K562 (cell line): ENCODE measurements at regions not wholly inside any gene's neighbourhood (a gene's known extent, or its start where the extent isn't known, plus 50 kb on each side); places are given as distances from the start of the nearest gene placed in this dataset.

Experiments used
- ATAC-seq: fragments of 200-7000 bp; cut with Tn5 transposase; 3 replicates; pipeline ENCODE4 v1.9.1; 2020; ENCODE audit warnings: moderate library complexity
- BruUV-seq: library from RNA; stranded (reverse); fragments of 400-500 nt; replicated peaks from 2 replicates; lab custom pipeline; 2021; lab: Mats Ljungman, UMichigan
- CTCF ChIA-PET: fragments of 300-600 bp; formaldehyde crosslinking; extraction: SDS; loops from one replicate; lab custom pipeline; 2021; ENCODE audit warnings: low intra/inter-chr PET ratio; lab: Yijun Ruan, JAX
- POLR2A ChIA-PET: fragments of 300-600, 350-650 bp; sonication (Branson Sonifier 250); formaldehyde crosslinking; extraction: SDS; loops from one replicate; lab custom pipeline; 2021; ENCODE audit warnings: antibody characterized with exemption, inconsistent platforms; lab: Yijun Ruan, JAX
- DNase-seq, 4 experiments: peaks; one replicate each; pipeline versions ENCODE4 v3.0.0 to v3.0.0-alpha.2; 2011 to 2018; ENCODE audit warnings: low spot score in 3 of 4, mixed read lengths in 3 of 4; ENCODE audit errors: extremely low read depth in 1 of 4
- FAIRE-seq: peaks from 2 replicates; lab custom pipeline; 2011; peaks lifted over from hg19 to GRCh38; lab: Jason Lieb, UNC
- H2AFZ ChIP-seq: 2 replicates; pipeline ENCODE4 v1.6.0; 2011; ENCODE audit warnings: low read depth, low read length, control low read depth, inconsistent platforms
- H3K27ac ChIP-seq: fragments of 200-600 bp; 3 replicates; pipeline ENCODE4 v1.8.0; 2011; ENCODE audit warnings: low read depth, mild to moderate bottlenecking, control low read depth, inconsistent platforms, low read length, moderate library complexity, mixed read lengths; ENCODE audit errors: extremely low read depth
- H3K27me3 ChIP-seq, 2 experiments: fragments of 300-600 bp in 1 of 2; 2 replicates in 1 of 2; 3 replicates in 1 of 2; pipeline versions ENCODE4 v1.6.0 to v1.8.0; 2011; ENCODE audit warnings: inconsistent platforms in 2 of 2, low read length in 2 of 2, mild to moderate bottlenecking in 1 of 2, mixed read lengths in 1 of 2, moderate library complexity in 1 of 2; ENCODE audit not compliant: control insufficient read depth in 2 of 2, insufficient read depth in 2 of 2
- H3K36me3 ChIP-seq: fragments of 300-600 bp; 3 replicates; pipeline ENCODE4 v1.8.0; 2011; ENCODE audit warnings: mild to moderate bottlenecking, low read length, inconsistent platforms; ENCODE audit not compliant: control insufficient read depth, insufficient read depth
- H3K4me1 ChIP-seq, 2 experiments: fragments of 200-600 bp in 1 of 2; replicated peaks in 1 of 2; 2 replicates in 1 of 2; 3 replicates in 1 of 2; pipeline versions ENCODE4 v1.5.1 to v1.8.0; 2011; ENCODE audit warnings: inconsistent platforms in 2 of 2, low read length in 2 of 2, mild to moderate bottlenecking in 1 of 2, mixed read lengths in 1 of 2, moderate library complexity in 1 of 2; ENCODE audit not compliant: control insufficient read depth in 2 of 2, insufficient read depth in 2 of 2
- H3K4me2 ChIP-seq: 2 replicates; pipeline ENCODE4 v1.6.1; 2011; ENCODE audit warnings: low read length, control low read depth, inconsistent platforms, mixed read lengths; ENCODE audit not compliant: insufficient read depth
- H3K4me3 ChIP-seq: fragments of 200-600 bp; sonication (generic), shearing (Covaris generic); 2 replicates; pipeline ENCODE4 v1.5.1; 2016; ENCODE audit warnings: control low read depth, inconsistent platforms
- H3K79me2 ChIP-seq: fragments of 200-600 bp; 3 replicates; pipeline ENCODE4 v1.8.0; 2011; ENCODE audit warnings: low read length, inconsistent platforms; ENCODE audit not compliant: control insufficient read depth, insufficient read depth
- H3K9ac ChIP-seq, 2 experiments: 2 replicates each; pipeline versions ENCODE4 v1.6.0 to v1.6.1; 2011; ENCODE audit warnings: low read depth in 2 of 2, low read length in 2 of 2, control low read depth in 1 of 2, inconsistent platforms in 1 of 2, mild to moderate bottlenecking in 1 of 2, mixed read lengths in 1 of 2; ENCODE audit not compliant: insufficient read depth in 1 of 2
- H3K9me1 ChIP-seq: one replicate; pipeline ENCODE4 v1.6.0; 2011; ENCODE audit warnings: inconsistent platforms, mild to moderate bottlenecking, low read length, moderate library complexity; ENCODE audit not compliant: control insufficient read depth, insufficient read depth
- H3K9me3 ChIP-seq: replicated peaks from 2 replicates; pipeline ENCODE4 v1.5.1; 2011; ENCODE audit warnings: low read depth, low read length, inconsistent platforms; ENCODE audit not compliant: control insufficient read depth, insufficient read depth
- H4K20me1 ChIP-seq: replicated peaks from 2 replicates; pipeline ENCODE4 v1.6.1; 2011; ENCODE audit warnings: low read length, inconsistent platforms, mixed read lengths; ENCODE audit not compliant: control insufficient read depth, insufficient read depth
- CREB5 ChIP-seq: fragments of 250-450 bp; sonication (Bioruptor Pico); IDR thresholded peaks from 2 replicates; pipeline ENCODE4 v1.5.0; 2020; ENCODE audit warnings: mild to moderate bottlenecking
- NCOA6 ChIP-seq: fragments of 450-650 bp; IDR thresholded peaks from 2 replicates; pipeline ENCODE4 v1.6.1; 2017; ENCODE audit warnings: mild to moderate bottlenecking
- ZBTB7A ChIP-seq: IDR thresholded peaks from 2 replicates; pipeline ENCODE4 v1.6.1; 2011; ENCODE audit warnings: low read depth, mild to moderate bottlenecking, low read length, moderate library complexity, borderline replicate concordance; ENCODE audit not compliant: control insufficient read depth
- ZNF586 ChIP-seq: fragments of 450-650 bp; formaldehyde crosslinking; conservative IDR thresholded peaks from 2 replicates; pipeline ENCODE4 v1.4.0; 2020; ENCODE audit warnings: mild to moderate bottlenecking, moderate library complexity
- WGBS: fragments of 100-300 bp; shearing (Covaris generic); methylation state at CpG from one replicate; pipeline ENCODE4 v1.1.6; 2016; ENCODE audit warnings: low coverage, mixed read lengths; ENCODE audit not compliant: insufficient coverage; ENCODE audit errors: missing lambda C conversion rate; 5-methylcytosine and 5-hydroxymethylcytosine counted together
- in situ Hi-C: fragments of 300-500 bp; cut with MboI; formaldehyde crosslinking; loops from 4 replicates; pipeline ENCODE4 v1.15.0; 2018; ENCODE audit warnings: inconsistent platforms, mixed read lengths
- intact Hi-C: fragments of 100-400 bp; cut with micrococcal nuclease; formaldehyde crosslinking; loops from 2 replicates; pipeline ENCODE4 v1.14.2; 2022

GRCh38 chr10:124170631-124171030, 77.2 kb upstream of the CHST15 start:
- CTCF ChIA-PET = no interaction called here
- no peak overlapping the region for H3K27ac ChIP-seq
- no peaks in the 10 kb centered on the region for H3K79me2 ChIP-seq
- BruUV-seq = no TSS peak
- H3K9me3 ChIP-seq = no peaks in the 10 kb centered on the region
- H3K4me1 ChIP-seq = no peaks in the 10 kb centered on the region
- H4K20me1 ChIP-seq = no peaks in the 10 kb centered on the region
- H3K36me3 ChIP-seq = no peaks in the 10 kb centered on the region
- DNase-seq = no peak
- WGBS = 4% methylated on average over 7 of the region's 7 CpGs
- in situ Hi-C loops (no loop called here), intact Hi-C loops (no loop called here)
- TF ChIP-seq ZBTB7A = no peak
- TF ChIP-seq ZNF586 (CRISPR knock-in tag) = no peak
- TF ChIP-seq CREB5 (CRISPR knock-in tag) = no peak
- no peak for TF ChIP-seq NCOA6
- no peak for ATAC-seq
- no peak overlapping the region for H2AFZ ChIP-seq
- peaks cover 0 to 25% of the 10 kb centered on the region in 2 experiments; a peak in 2 of 5 replicates for H3K27me3 ChIP-seq
- no peak overlapping the region for H3K4me3 ChIP-seq
- POLR2A ChIA-PET = no interaction called here
- no peak for FAIRE-seq
- no peaks in the 10 kb centered on the region for H3K9me1 ChIP-seq
- H3K4me2 ChIP-seq = no peak overlapping the region
- H3K9ac ChIP-seq = no peak overlapping the region
